WTC11 (cell line): ENCODE measurements at regions not wholly inside any gene's neighbourhood (a gene's known extent, or its start where the extent isn't known, plus 50 kb on each side); places are given as distances from the start of the nearest gene placed in this dataset.

Experiments
- CTCF ChIP-seq: fragments of 200-600 bp; IDR thresholded peaks from 2 replicates; pipeline ENCODE4 v1.8.0; 2022; ENCODE audit warnings: antibody characterized with exemption
- HMGA2 ChIP-seq: fragments of 250-450 bp; sonication (Bioruptor Pico); IDR thresholded peaks from 2 replicates; pipeline ENCODE4 v1.4.0; 2021; ENCODE audit warnings: mild to moderate bottlenecking, moderate library complexity
- TEAD4 ChIP-seq: sonication (generic); formaldehyde crosslinking; IDR thresholded peaks from 2 replicates; pipeline ENCODE4 v1.8.0; 2022; ENCODE audit warnings: mild to moderate bottlenecking, missing genetic modification reagents
- USF1 ChIP-seq: sonication (generic); formaldehyde crosslinking; IDR thresholded peaks from 2 replicates; pipeline ENCODE4 v1.8.0; 2022; ENCODE audit warnings: mild to moderate bottlenecking, missing genetic modification reagents
- ZNF232 ChIP-seq: sonication (generic); formaldehyde crosslinking; IDR thresholded peaks from 2 replicates; pipeline ENCODE4 v1.8.0; 2022; ENCODE audit warnings: mild to moderate bottlenecking, missing genetic modification reagents
- TF ChIP-seq, protein P1 (sequence below): sonication (generic); formaldehyde crosslinking; IDR thresholded peaks from 2 replicates; pipeline ENCODE4 v1.8.1; 2022; ENCODE audit warnings: mild to moderate bottlenecking, moderate library complexity, missing genetic modification reagents

- TF ChIP-seq TEAD4 (CRISPR knock-in tag) (no peak), HMGA2 (no peak), ZNF232 (CRISPR knock-in tag) (no peak), CTCF (no peak), USF1 (CRISPR knock-in tag) (no peak)
- TF ChIP-seq, protein P1, sequence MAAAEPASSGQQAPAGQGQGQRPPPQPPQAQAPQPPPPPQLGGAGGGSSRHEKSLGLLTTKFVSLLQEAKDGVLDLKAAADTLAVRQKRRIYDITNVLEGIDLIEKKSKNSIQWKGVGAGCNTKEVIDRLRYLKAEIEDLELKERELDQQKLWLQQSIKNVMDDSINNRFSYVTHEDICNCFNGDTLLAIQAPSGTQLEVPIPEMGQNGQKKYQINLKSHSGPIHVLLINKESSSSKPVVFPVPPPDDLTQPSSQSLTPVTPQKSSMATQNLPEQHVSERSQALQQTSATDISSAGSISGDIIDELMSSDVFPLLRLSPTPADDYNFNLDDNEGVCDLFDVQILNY (CRISPR knock-in tag) = no peak
Observed at GRCh38 chr7:125197731-125198393, 268.2 kb upstream of the POT1 start.
